ENCODE measurements at regions not wholly inside any gene's neighbourhood (a gene's known extent, or its start where the extent isn't known, plus 50 kb on each side); places are given as distances from the start of the nearest gene placed in this dataset.

DNA sequence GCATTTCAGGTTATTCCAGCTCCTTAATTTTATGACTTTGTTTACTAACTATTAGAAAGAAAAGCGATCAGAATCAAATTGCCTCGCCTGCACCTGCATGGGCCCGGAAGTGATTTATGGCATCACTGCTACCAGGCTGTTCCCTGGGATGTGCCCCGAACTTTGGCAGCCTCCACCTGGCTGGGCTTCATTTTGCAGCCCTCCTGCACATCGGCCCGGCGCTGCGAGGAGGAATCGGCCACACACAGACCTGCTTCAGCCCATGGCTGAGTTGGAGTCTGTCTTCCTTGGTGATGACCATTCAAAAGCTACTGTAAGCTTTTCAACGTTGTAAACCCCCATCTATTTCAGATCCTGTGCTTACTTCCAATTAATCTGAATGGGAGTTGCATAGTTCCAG lies 638.0 kb downstream of the RNF144A start:
- no peak for DNase-seq

DNA sequence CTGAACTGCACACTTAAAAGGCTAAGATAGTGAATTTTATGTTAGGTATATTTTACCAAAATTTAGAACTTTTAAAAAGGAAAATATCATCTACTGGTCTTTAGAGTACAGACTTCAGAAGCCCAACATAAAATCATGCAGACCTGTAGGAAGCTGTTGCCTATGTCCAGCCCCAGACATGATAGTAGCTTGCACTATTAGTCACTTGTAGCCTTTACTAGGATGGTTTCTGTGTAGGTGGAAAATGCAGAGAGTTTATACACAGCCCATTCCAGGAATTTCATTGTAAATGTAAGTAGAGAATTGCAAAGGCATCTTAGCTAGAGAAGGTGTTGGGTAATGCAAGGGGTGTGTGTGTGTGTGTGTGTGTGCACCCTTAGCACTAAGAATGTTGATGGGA lies 640.2 kb downstream of the RNF144A start:
- DNase-seq = no peak

DNA sequence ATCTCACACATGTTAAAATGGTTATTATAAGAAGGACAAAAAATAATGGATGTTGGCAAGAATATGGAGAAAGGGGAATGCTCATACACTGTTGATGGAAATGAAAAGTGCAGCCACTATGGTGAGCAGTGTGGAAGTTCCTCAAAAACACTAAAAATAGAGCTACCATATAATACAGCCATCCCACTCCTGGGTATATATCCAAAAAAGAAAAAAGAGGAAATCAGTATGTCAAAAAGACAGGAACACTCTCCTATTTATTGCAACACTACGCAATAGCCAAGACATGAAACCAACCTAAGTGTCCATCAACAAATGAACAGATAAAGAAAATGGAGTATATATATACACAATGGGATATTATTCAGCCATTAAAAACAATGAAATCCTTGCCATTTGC lies 642.6 kb downstream of the RNF144A start:
- no peak for DNase-seq

DNA sequence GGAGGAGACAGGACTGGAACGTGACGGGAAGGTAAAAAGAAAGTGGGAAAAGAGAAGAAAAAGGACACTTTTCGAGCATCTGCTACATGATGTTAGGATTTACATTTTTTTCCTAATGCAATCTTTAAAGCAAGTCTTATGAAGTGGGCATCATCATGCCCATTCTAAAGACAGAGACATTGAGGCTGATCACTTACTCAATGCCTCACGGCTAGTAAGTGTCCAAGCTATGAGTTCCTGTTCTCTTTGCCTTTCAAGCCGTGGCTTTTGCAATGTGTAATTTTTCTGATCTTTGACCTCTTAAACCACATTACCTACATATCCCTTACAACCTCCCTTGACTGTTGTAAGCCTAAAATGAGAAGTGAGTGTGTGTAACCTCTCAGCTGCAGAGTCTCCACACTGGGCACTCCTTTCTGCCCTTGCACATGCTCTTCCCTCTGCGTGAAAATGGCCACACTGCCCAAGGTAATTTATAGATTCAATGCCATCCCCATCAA lies 649.2 kb downstream of the RNF144A start:
- DNase-seq = no peak

DNA sequence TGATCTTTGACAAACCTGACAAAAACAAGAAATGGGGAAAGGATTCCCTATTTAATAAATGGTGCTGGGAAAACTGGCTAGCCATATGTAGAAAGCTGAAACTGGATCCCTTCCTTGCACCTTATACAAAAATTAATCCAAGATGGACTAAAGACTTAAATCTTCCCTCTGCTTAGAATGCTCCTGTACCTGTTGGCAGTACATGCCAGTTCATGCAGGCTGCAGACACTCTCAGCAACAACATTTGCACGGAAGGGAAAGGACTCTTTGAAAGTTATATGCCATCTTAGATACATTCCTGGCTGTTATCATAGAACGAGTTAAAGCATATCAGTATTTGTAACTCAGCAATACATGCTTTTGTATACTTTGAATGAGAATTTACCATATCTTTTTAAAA lies 649.9 kb downstream of the RNF144A start:
- peak in 1 of 5 donors; percentile 13 for DNase-seq

DNA sequence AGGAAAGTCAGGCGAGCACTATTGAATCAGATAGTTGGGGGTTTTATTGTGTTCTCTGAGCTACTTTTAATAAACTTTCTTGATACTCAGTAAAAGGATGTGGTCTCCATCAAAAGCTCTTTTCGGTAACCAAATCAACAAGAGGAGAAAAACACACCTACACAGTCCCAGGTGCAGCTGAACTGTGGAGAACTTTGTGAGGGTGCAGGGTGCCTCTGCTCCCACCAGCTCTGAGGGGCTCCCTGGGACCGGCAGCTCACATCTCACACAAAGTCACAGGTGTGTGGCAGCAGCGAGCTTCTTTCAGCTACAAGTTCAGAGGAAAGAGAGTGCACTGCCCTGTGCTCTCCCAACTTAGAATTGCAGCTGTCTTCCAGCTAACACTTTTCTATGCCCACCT lies 650.4 kb downstream of the RNF144A start:
- peak in 2 of 5 donors; percentile 6 to 66 for DNase-seq

DNA sequence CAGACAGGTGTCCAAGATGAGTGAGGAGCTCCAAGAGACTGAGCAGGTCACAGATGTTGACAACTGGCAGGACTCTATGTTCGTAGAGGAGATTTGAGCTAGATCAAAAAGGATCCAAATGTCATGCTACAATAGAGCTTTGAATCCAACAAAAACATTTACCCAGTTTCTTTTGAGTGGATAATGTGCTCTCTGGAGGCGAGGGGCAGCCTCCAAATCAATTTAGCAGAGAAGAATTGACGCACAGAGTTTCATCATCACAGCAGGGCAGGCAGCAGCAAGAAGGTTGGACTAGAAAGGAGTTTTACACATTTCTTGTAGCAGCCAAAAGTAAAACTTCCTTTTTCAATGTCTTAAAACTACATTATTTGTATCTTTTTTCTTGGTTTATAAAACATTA lies 653.0 kb downstream of the RNF144A start:
- DNase-seq = no peak

DNA sequence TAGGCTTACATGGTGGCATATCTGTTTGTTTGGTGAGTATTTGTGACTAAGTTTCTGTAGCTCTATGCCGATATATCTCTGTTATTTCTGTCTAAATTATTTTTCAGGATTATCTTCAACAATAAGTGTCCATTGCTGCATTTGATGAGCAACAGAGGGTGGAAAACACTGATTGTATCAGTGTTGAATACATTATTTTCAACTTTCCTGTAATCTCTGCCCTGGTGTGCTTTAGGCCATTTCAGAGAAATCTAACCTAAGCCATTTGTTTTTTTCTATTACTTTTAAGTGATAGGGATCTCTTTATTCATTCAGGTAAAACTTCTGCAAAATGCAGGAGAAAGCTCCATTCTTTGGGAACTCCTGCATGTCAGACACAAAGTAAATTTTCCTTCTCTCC lies 654.5 kb downstream of the RNF144A start:
- no peak for DNase-seq

DNA sequence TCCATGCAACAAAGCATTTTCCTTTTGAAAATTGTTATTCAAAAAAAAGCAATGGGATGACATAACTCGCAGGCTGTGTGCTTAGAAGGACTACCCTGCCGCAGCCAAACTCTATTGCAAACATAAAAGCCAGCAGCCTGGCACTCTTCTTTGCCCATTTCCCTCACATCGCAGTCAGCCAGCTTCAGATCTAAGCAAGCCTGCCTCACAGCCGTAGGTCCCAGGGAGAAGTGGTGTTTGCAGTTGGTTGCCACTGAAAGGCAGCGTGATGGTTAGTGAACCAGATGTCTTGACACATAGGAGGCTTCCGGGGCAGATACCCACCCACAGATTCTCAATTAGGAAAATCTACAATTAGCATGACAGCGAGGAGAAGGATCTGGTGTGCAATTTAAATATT lies 655.2 kb downstream of the RNF144A start:
- peak in 1 of 5 donors; percentile 58 for DNase-seq

DNA sequence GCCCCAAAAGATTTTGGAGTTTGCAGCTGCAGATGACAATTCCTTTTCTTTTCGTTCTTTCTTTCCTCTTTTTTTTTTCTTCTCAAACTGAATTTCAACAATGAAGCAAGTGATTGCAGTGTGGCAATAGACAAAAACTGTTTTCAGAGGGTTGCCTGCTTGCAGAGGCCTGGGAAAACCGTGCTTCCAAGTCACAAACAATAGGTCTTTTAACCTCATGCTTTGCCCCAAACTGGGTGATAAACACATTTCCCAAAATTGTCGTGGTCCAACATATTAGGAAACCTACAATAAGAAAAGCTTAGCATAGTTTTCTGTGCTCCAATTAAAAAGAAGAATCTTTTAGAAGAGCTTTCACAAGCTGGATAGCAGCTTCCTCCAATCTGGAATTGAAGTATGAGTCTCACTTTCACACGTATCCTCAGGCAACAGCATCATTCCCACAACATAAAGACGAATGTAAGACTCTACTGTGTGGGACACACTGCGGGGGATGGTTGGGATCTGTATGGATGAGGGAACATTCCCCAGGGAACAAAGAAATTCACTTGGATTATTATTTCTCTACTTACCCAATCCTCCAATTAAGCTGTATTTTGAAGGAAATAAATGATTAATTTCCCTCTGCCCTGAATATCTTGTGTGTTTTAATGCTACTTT lies 656.1 kb downstream of the RNF144A start:
- DNase-seq = no peak

DNA sequence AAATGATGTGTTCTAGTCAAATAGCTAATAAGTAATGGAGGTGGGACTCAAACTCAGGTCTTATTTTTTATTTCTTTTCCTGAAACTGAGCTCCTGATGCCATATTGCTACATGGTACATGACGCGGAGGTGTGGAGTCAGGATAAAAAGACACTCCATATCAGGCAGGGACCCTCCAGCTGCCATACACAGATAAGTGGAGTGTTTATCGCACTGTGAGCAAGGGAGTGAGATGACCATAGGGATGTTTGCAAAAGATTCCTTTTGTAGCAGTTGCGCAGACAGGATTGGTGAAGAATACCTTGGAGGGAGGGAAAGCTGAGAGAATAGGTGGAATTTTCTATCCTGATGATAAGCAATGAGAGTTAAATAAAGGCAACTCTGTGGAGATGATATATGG lies 657.2 kb downstream of the RNF144A start:
- no peak for DNase-seq

DNA sequence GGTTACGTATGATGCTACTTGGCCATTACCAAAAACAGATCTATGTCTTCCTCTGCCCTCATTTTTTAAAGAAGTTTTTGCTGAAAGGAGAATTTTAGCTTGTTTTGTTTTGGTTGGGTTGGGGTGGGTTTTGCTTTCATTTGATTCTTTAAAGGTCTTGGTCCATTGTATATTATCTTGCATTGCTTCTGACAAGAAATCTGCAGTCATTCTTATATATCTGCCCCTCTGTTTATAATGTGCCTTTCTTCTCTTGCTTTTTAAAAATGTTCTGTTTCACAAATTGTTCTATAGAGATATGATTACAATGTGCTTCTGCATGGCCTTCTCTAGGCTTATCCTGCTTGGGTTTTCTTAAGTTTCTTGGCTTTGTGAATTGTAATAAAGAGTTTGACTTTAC lies 660.6 kb downstream of the RNF144A start:
- DNase-seq = no peak

DNA sequence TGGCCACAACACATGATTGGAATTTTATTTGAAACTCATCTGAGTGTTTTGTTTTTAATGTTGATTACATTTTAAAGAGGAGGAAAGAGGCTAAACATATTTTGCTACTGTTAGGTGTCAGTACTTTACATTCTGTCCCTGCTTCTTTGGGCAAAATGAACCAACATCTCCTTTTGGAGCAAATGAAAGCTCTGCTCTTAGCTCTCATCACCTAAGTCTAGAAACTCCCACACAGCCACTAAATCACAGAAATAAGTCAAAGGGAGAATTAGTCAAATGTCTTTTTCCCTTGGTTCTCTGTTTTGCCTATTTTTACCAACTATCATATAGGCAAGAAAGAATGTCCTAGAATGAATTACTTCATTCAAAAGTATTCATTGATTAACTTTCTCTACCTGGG lies 666.8 kb downstream of the RNF144A start:
- no peak for DNase-seq

DNA sequence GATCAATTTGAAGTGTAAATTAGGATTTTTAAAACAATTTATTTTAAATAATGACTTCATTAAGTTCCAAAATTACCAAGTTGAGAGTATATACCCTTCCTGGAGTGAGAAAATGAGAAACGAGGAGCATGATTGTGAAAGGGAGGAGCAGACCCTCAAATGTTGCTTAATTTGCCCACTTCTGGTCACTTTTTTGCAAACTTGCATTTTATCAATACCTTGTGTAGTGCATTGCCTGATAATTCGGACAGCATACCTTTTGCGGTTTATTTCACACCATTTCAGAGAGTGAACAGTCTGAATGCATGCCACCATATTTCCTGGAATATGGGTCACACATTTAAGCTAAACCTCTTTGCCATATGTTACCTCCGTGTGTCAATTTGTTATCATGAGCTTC lies 669.7 kb downstream of the RNF144A start:
- no peak for DNase-seq

DNA sequence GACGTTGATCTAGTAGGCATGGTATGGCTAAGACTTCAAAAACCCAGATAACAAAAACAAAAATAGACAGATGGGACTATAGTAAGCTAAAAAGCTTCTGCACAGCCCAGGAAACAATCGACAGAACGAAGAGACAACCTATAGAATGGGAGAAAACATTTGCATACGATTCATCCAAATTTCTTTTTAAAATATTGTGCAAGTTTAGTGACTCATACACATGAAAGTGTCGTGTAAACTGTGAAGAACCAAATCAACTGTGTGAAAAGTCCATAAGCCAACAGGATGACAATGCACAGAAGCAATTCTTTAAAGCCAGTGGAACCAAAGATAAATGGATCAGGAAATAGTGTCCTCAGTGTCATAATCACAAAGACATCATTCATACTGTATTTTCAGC lies 671.1 kb downstream of the RNF144A start:
- peak in 1 of 5 donors; percentile 49 for DNase-seq

DNA sequence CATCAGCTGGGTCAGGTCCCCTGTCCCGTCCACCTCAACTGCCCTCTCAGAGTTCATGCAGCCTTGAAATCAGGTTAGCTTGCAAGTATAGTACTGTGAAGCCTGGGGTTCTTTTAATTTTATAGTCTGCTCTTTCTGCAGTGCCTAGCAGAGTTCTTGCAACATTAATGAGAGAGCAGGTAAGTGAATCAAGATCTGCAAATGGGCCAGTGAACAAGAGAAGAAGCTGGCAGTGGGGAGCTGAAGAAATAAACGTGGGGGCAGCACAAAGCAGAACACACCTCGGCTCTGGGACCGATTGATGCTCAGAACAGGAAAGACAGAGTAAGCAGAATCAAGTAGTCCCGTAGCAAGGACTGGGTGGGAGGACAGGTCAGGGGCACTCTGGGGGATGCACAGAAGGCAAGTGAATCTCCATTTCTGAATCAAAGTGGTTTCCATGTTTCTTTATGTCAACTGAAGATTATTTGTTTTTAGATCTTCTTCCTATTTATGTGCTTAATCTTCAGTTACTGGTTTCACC lies 675.5 kb downstream of the RNF144A start:
- no peak for DNase-seq

DNA sequence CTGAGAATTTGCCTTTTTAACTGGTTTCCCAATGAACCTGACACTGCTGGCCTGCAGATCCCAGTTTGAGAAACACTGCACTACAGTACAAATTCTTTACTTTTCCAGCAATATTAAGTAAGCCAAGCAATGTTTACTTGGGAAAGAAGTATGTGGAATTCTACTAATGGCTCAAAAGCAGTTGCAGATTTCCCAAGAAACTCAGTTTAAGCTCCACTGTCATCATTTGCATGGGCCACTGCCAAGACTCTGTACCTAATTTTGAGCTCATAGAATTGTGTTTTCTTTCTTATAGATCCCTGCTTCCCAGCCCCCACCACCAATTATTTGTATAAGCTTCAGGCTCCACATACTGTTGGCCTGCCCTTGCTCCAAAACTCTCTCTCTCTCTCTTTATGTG lies 676.1 kb downstream of the RNF144A start:
- no peak for DNase-seq

DNA sequence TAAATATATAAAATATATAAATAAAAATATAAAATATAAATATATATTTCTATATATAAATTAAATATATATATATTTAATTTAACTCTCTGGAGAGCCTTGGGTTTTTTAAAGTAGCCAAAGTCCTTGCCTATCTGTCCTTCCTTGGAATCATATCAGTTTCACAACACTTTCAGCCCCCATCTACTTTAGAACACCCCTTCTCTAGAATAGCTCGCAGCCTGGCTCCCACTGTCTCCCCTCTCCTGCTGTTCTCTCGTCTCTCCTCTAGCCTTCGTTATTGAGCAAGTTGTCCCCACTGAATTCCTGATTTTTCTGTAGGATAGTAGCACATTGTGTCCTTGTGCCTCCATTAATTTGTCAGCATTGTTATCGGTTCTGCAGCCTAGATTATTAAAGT lies 677.0 kb downstream of the RNF144A start:
- no peak for DNase-seq

DNA sequence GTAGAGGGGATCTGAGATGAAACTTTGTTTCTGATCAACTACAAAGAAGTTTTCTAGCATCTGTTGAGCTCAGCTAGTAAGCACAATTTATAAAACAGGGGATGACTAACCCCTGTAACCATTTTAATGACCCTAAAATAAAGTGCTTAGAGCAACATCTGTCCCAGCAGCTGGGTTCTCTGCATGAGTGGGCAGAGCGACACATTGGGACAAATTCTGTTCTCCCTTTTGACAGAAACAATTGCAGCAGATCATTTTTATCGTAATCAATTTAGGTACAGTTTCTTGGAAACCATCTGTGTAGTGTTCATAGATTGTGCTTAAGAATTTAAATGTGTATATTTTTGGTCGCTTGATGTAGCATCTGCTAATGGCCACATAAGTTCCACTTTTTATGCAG lies 678.0 kb downstream of the RNF144A start:
- DNase-seq = no peak

DNA sequence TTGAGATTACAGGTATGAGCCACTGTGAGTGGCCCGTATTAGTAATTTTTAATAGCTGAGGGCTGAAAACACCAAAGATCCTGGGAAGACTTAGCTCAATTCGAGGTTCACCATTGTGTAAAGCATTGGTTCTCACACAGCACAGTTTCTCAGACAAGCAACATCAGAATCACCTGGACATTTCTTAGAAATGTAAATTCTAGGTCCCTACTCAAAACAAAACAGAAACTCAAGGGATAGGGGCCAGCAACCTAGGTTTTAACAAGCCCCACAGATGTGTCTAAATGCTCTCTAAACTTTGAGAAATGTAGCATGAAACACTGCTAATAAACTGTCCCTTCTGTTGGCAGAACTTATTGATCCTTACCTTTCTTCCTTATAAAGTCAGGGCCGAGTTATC lies 681.2 kb downstream of the RNF144A start:
- peak in 1 of 5 donors; percentile 23 for DNase-seq

DNA sequence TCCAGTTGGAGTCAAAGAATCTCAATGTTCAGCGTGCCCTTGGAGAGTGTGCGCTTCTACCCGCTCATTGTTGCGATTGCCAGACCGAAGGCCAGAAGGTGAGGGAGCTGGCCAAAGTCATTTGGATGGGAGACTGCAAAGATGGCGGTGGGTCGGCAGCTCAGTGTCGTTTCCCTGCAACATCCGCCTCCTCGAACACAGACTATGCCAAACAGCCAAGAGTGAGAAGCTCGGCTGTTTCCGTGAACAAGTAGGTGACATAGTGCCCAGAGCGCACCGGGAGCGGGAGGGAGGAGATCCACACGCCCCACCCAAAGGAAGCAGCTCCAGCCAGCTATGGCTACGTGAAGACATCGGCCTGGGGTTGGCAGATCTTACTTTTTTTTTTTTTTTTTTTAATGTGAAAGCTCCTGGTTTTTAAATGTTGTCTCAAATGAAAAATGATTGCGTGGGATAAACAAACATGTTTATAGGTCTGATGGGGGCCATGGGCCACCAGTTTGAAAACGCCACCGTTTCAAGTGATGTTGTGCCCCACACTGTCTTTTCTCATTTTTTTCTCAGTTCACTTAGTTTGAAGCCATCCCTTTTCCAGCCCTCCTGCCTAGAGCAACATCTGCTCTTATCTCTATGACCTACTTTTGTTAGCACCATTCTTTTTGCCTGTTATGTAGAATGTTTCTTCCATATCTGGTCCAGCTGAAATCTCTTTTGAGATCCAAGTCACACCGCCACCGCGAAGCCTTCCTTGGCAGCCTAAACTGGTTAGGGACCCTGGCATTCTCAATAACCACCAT lies 682.4 kb downstream of the RNF144A start:
- DNase-seq = no peak

DNA sequence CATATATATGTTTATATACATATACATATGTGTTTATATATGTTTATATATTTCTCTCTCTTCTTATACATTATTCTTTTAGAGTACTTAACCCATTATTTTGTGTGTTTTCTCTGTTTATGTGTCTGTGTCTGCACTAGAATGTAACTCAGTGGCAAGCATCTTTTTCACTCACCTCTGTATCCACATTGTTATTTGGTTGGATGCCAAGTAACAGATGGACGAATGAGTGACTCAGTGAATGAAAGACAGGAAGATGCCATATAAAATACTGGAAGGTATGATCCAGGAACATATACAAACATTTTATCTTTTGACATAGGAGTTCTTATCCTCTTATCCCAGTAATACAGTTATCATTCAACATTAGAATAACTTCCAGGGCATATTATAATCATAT lies 684.8 kb downstream of the RNF144A start:
- no peak for DNase-seq

DNA sequence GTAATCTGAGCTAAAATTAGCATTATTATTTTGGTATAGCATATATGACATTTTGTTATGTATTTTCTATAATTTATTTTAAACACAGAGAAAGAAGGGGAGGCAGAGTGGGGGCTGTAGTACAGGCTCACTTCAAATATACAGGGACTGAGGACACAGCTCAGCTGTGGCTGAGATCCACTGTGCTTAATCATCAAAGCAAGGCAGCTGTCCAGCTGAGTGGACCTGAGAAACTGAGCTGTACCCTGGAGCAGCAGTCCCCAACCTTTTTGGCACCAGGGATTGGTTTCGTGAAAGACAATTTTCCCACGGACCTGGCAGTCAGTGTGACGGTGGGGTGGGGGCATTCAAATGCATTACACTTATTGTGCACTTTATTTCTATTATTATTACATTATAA lies 687.2 kb downstream of the RNF144A start:
- no peak for DNase-seq
